GM10266 (cell line): ENCODE measurements at regions not wholly inside any gene's neighbourhood (a gene's known extent, or its start where the extent isn't known, plus 50 kb on each side); places are given as distances from the start of the nearest gene placed in this dataset.

ENCODE experiments used
- DNase-seq: peaks from one replicate; pipeline ENCODE4 v3.0.0; 2012; ENCODE audit errors: extremely low spot score
- TF ChIP-seq, protein P1 (sequence below): IDR thresholded peaks from 2 replicates; pipeline ENCODE4 v1.5.1; 2012; ENCODE audit warnings: mild to moderate bottlenecking, low read depth; ENCODE audit not compliant: control insufficient read depth, insufficient read depth; ENCODE audit errors: missing control alignments

- no peak for DNase-seq
- TF ChIP-seq, protein P1, sequence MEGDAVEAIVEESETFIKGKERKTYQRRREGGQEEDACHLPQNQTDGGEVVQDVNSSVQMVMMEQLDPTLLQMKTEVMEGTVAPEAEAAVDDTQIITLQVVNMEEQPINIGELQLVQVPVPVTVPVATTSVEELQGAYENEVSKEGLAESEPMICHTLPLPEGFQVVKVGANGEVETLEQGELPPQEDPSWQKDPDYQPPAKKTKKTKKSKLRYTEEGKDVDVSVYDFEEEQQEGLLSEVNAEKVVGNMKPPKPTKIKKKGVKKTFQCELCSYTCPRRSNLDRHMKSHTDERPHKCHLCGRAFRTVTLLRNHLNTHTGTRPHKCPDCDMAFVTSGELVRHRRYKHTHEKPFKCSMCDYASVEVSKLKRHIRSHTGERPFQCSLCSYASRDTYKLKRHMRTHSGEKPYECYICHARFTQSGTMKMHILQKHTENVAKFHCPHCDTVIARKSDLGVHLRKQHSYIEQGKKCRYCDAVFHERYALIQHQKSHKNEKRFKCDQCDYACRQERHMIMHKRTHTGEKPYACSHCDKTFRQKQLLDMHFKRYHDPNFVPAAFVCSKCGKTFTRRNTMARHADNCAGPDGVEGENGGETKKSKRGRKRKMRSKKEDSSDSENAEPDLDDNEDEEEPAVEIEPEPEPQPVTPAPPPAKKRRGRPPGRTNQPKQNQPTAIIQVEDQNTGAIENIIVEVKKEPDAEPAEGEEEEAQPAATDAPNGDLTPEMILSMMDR, result no peak
These were observed 230.0 kb upstream of the GOLIM4 start for GRCh38 chr3:168325684-168326083.

DNA sequence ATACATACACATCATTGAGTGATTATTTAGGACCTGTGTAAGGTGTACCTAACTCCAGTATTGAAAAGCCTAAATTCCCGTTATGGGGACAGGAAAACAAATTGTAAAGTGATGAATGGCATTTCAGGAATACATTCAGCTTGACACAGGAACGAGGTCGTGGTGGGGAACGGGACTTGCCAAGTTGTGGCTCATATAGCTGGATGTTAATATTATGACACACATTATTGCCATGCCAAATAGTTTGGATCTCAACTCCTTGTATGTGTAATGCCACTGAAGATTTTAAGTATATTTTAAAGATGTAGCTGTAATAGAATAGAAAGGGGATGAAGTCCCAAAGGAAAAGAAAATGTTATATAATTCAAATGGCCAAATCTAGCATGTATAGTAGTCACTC is 227.2 kb upstream of the GOLIM4 start:
- TF ChIP-seq, protein P1, result no peak
- no peak for DNase-seq

DNA sequence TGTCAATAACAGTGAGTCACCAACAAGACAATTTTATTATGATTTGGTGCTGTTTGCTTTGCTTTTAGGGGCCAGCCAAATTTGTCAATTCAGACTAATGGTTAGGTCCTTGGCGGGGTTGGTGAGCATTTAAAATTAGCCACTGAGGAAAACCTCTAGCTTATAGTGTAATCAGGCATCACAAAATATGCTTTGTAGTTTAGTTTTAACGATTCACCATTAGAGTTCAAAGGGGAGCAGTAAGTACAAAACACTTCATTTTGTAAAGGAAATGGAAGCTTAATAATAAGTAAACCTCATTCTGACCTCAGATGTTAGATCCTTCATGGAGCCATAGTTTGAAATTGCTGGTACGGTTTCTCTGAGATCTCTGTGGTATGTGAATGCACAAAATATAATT is 218.4 kb upstream of the GOLIM4 start:
- no peak for DNase-seq
- TF ChIP-seq, protein P1, result no peak

DNA sequence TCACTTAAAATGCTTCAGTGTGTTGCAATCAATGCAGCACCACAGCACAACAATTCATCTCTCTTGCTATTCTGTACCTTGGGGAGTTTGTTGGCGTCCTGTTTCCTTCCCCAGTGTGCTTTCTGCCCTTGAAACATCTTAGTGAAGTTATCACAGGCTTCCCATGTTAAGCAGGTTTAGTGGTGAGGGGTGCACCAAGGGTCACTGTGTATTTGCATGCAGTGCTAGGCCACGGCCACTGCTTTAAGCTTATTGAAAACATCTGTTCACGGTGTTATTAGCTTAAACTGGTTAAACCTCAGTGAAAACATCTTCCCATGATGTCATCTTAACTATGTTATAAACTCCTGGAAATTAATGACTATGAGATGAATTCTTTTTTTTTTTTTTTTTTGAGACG is 217.3 kb upstream of the GOLIM4 start:
- TF ChIP-seq, protein P1, result no peak
- DNase-seq, result no peak

GRCh38 chr3:168307893-168308292 is 212.2 kb upstream of the GOLIM4 start:
- no peak for DNase-seq
- TF ChIP-seq, protein P1, result no peak

- DNase-seq, result no peak
- TF ChIP-seq, protein P1, result no peak
These were observed 199.3 kb upstream of the GOLIM4 start for GRCh38 chr3:168295027-168295426.

GRCh38 chr3:168292296-168292695 is 196.6 kb upstream of the GOLIM4 start:
- TF ChIP-seq, protein P1, result no peak
- no peak for DNase-seq
